Nephron progenitor cell (in vitro differentiated cells): ENCODE measurements at regions not wholly inside any gene's neighbourhood (a gene's known extent, or its start where the extent isn't known, plus 50 kb on each side); places are given as distances from the start of the nearest gene placed in this dataset.

Experiments used
- DNase-seq: peaks from one replicate; pipeline ENCODE4 v3.0.0; 2021
- H3K27ac Mint-ChIP-seq: 2 replicates; pipeline ENCODE4 v1.8.0; 2021; ENCODE audit warnings: mild to moderate bottlenecking, moderate library complexity, mixed read lengths
- H3K27me3 Mint-ChIP-seq: 2 replicates; pipeline ENCODE4 v1.8.0; 2021; ENCODE audit warnings: mild to moderate bottlenecking, low read depth, mixed read lengths; ENCODE audit not compliant: poor library complexity
- H3K36me3 Mint-ChIP-seq: 2 replicates; pipeline ENCODE4 v1.8.0; 2021; ENCODE audit warnings: low read depth, mixed read lengths
- H3K4me1 Mint-ChIP-seq: 2 replicates; pipeline ENCODE4 v1.8.0; 2021; ENCODE audit warnings: mixed read lengths
- H3K4me3 Mint-ChIP-seq: 2 replicates; pipeline ENCODE4 v1.8.0; 2021; ENCODE audit warnings: mild to moderate bottlenecking, moderate library complexity, mixed read lengths
- H3K9me3 Mint-ChIP-seq: 2 replicates; pipeline ENCODE4 v1.8.0; 2021; ENCODE audit warnings: mild to moderate bottlenecking, moderate library complexity, mixed read lengths
- TF ChIP-seq, protein P1 (sequence below): fragments of 200-600 bp; sonication (generic); IDR thresholded peaks from 2 replicates; pipeline ENCODE4 v1.5.0; 2021; ENCODE audit warnings: antibody characterized with exemption

DNA sequence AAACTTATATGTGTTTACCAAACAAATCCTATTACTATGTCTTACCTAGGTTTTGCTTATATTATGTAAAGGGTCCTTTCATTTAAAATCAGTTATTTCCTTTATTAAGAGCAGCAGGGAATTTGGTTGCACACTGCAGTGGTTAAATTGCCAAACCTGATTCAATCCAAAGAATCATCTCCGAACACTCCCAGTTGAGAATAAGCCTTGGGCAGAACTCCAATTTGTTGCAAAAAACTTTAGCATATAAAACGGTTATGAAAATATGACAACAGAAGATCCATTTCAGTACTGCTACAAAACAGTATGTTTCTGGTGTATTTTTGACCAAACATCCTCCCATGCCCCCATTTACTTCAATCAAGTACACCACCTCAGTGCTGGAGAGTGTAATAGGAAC lies 587.0 kb upstream of the GRAMD2B start:
- Mint-ChIP-seq H3K4me3 (no peak overlapping the region), H3K4me1 (peaks cover 45% of the 10 kb centered on the region), H3K27me3 (no peaks in the 10 kb centered on the region), H3K9me3 (peaks cover 18% of the 10 kb centered on the region), H3K27ac (no peak overlapping the region), H3K36me3 (peaks cover 13% of the 10 kb centered on the region)
- TF ChIP-seq, protein P1, sequence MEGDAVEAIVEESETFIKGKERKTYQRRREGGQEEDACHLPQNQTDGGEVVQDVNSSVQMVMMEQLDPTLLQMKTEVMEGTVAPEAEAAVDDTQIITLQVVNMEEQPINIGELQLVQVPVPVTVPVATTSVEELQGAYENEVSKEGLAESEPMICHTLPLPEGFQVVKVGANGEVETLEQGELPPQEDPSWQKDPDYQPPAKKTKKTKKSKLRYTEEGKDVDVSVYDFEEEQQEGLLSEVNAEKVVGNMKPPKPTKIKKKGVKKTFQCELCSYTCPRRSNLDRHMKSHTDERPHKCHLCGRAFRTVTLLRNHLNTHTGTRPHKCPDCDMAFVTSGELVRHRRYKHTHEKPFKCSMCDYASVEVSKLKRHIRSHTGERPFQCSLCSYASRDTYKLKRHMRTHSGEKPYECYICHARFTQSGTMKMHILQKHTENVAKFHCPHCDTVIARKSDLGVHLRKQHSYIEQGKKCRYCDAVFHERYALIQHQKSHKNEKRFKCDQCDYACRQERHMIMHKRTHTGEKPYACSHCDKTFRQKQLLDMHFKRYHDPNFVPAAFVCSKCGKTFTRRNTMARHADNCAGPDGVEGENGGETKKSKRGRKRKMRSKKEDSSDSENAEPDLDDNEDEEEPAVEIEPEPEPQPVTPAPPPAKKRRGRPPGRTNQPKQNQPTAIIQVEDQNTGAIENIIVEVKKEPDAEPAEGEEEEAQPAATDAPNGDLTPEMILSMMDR, result no peak
- no peak for DNase-seq

DNA sequence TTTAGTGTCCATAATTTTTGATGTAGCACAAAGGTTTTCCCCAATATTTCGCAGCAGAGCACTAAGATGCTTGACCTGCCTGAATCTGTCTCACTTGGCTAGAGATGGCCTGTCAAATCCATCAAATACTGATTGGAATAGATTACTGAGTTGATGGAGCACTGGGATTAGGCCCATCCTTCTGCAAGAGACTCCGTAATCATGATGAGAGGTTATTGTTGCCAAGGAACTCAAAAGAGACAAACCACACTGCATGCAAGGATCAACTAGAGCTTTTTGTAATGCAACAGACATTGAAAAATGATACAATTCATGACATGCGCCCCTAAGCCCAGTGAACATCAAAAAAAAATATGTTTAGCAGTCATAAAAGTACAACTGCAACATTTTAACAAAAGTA lies 585.3 kb upstream of the GRAMD2B start:
- Mint-ChIP-seq H3K27me3 (no peaks in the 10 kb centered on the region), H3K9me3 (peaks cover 29% of the 10 kb centered on the region), H3K4me1 (peaks cover 39% of the 10 kb centered on the region), H3K4me3 (no peak overlapping the region), H3K27ac (no peak overlapping the region), H3K36me3 (peaks cover 23% of the 10 kb centered on the region)
- TF ChIP-seq, protein P1, result no peak
- no peak for DNase-seq

DNA sequence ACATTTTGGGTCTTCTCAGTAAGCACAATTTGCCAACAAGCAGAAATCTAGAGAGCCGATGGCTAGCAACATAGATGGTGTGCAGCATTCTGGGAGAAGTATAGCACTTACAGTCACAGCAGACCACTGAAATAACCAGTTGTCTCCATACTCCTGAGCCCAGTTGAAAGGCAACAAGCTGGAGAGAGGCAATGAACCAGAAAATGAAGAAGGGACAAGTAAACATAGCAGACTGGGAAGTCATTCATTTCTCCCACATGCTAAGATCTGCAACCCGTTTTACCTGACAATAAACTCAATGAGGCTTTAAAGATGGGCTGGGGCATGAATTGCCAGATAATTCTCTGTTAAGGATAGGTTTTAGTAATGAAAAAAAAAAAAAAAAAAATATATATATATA lies 575.6 kb upstream of the GRAMD2B start:
- Mint-ChIP-seq H3K4me3 (no peak overlapping the region), H3K9me3 (peaks cover 43% of the 10 kb centered on the region), H3K27me3 (peaks cover 9% of the 10 kb centered on the region), H3K27ac (peak overlapping the region; percentile 73), H3K36me3 (peaks cover 21% of the 10 kb centered on the region), H3K4me1 (peaks cover 20% of the 10 kb centered on the region)
- DNase-seq, result no peak
- TF ChIP-seq, protein P1, result no peak

DNA sequence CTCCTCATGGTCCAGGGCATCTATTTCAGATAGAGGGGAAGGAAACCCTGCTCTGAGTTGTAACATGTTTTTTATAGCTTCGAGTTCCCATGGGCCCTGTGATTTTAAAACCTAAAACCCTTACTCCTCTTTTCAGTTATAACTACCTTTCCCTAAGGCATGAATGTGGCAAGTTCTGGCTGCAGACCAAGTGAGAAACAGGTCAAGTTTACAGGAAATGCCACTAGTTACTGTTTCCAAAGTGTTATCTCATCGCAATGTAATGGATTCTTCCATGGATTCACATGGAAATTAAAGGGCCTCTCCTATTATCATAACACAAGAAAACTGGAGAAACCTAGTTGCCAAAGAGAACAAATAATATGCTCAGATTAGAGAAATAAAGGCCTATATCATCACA lies 574.5 kb upstream of the GRAMD2B start:
- H3K4me3 Mint-ChIP-seq, result no peak overlapping the region
- DNase-seq, result no peak
- H3K4me1 Mint-ChIP-seq, result peaks cover 20% of the 10 kb centered on the region
- peaks cover 9% of the 10 kb centered on the region for H3K36me3 Mint-ChIP-seq
- H3K27ac Mint-ChIP-seq, result no peak overlapping the region
- TF ChIP-seq, protein P1, result no peak
- peaks cover 35% of the 10 kb centered on the region for H3K9me3 Mint-ChIP-seq
- peaks cover 9% of the 10 kb centered on the region for H3K27me3 Mint-ChIP-seq

DNA sequence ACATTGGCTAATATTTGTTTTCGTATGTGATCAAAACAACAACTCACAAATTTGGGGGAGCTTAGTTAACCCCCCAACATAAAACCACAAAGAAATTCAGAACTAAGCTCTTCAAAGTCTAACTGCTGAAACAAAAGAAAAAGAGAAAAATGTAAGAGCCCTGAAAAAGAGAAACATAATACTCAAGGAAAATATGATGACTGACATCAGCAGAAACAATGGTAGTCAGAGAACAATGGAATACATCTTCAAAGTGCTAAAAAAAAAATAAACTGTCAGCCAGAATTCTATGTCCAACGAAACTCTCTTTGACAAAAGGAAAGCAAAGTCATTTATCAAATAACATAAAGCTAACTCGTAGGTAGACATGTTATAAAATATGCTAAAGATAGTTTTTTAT lies 566.3 kb upstream of the GRAMD2B start:
- DNase-seq, result no peak
- Mint-ChIP-seq H3K4me1 (no peaks in the 10 kb centered on the region), H3K4me3 (no peak overlapping the region), H3K36me3 (peaks cover 13% of the 10 kb centered on the region), H3K27me3 (no peaks in the 10 kb centered on the region), H3K9me3 (peaks cover 51% of the 10 kb centered on the region), H3K27ac (no peak overlapping the region)
- TF ChIP-seq, protein P1, result no peak

DNA sequence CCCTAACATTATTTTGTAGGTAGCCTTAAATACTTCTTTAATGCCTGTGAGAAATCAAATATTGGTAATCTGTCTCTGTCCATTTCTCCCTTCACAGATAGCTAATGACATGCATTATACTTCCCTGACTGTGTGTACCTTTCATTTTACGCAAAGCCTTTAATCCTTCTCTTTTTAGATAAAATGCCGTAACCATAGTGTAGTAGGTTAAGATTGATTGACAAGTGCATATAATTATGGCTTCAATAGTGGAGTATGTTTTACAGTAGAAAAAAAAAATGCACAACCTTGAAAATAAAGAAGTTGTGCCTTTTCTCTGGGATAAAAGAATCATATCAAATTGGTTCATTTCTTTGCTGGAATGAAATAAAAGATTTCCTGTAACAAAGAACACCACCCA lies 559.6 kb upstream of the GRAMD2B start:
- no peak overlapping the region for H3K4me3 Mint-ChIP-seq
- TF ChIP-seq, protein P1, result no peak
- no peak for DNase-seq
- peaks cover 5% of the 10 kb centered on the region for H3K36me3 Mint-ChIP-seq
- peaks cover 8% of the 10 kb centered on the region for H3K9me3 Mint-ChIP-seq
- no peaks in the 10 kb centered on the region for H3K4me1 Mint-ChIP-seq
- H3K27me3 Mint-ChIP-seq, result no peaks in the 10 kb centered on the region
- H3K27ac Mint-ChIP-seq, result no peak overlapping the region
